OCI-LY7 (cell line): ENCODE measurements at regions not wholly inside any gene's neighbourhood (a gene's known extent, or its start where the extent isn't known, plus 50 kb on each side); places are given as distances from the start of the nearest gene placed in this dataset.

Experiments used
- BruUV-seq: library from RNA; stranded (reverse); fragments of 400-500 nt; replicated peaks from 2 replicates; lab custom pipeline; 2021; lab: Mats Ljungman, UMichigan
- CTCF ChIA-PET: fragments of 300-600 bp; sonication (Branson Sonifier 250); formaldehyde crosslinking; loops from one replicate; lab custom pipeline; 2022; ENCODE audit warnings: antibody characterized with exemption; ENCODE audit not compliant: unreplicated experiment; lab: Charles Lee
- POLR2A ChIA-PET: fragments of 300-600 bp; sonication (Branson Sonifier 250); formaldehyde crosslinking; loops from one replicate; lab custom pipeline; 2022; ENCODE audit warnings: antibody characterized with exemption; lab: Charles Lee
- DNase-seq: peaks from one replicate; pipeline ENCODE4 v3.0.0-alpha.2; 2015; ENCODE audit warnings: low spot score
- H2AFZ ChIP-seq: fragments of 200-600 bp; sonication (generic), shearing (Covaris generic); 2 replicates; pipeline ENCODE4 v1.6.1; 2014; ENCODE audit warnings: mild to moderate bottlenecking, antibody characterized with exemption, low read length, moderate library complexity
- H3K27ac ChIP-seq: fragments of 200-600 bp; sonication (generic); 2 replicates; pipeline ENCODE4 v1.5.1; 2014; ENCODE audit warnings: mixed run types, low read depth, mild to moderate bottlenecking, moderate library complexity, low read length, inconsistent platforms; ENCODE audit not compliant: poor library complexity, severe bottlenecking
- H3K36me3 ChIP-seq: fragments of 200-600 bp; sonication (generic); 2 replicates; pipeline ENCODE4 v1.6.1; 2014; ENCODE audit warnings: mild to moderate bottlenecking, antibody characterized with exemption, low read length, moderate library complexity, mixed read lengths; ENCODE audit not compliant: insufficient read depth
- H3K4me1 ChIP-seq: fragments of 200-600 bp; sonication (generic); 2 replicates; pipeline ENCODE4 v1.5.1; 2014; ENCODE audit warnings: mild to moderate bottlenecking, low read length; ENCODE audit not compliant: insufficient read depth, poor library complexity, severe bottlenecking
- H3K4me2 ChIP-seq: fragments of 200-600 bp; sonication (generic); 2 replicates; pipeline ENCODE4 v1.6.1; 2014; ENCODE audit warnings: mild to moderate bottlenecking, low read length
- H3K4me3 ChIP-seq: fragments of 200-600 bp; sonication (generic); 2 replicates; pipeline ENCODE4 v1.5.1; 2014; ENCODE audit warnings: mild to moderate bottlenecking, low read depth, low read length; ENCODE audit not compliant: poor library complexity, severe bottlenecking
- H3K79me2 ChIP-seq: fragments of 200-600 bp; sonication (generic); 2 replicates; pipeline ENCODE4 v1.6.1; 2016; ENCODE audit warnings: low read depth, mild to moderate bottlenecking, low read length, moderate library complexity, mixed read lengths; ENCODE audit not compliant: insufficient read depth
- H3K9me2 ChIP-seq: fragments of 200-600 bp; sonication (generic); 2 replicates; pipeline ENCODE4 v1.6.1; 2016; ENCODE audit warnings: mild to moderate bottlenecking, low read length, mixed read lengths; ENCODE audit not compliant: insufficient read depth
- H3K9me3 ChIP-seq: fragments of 200-600 bp; sonication (generic); 2 replicates; pipeline ENCODE4 v1.6.1; 2014; ENCODE audit warnings: mild to moderate bottlenecking, mixed run types, low read length, mixed read lengths
- H4K20me1 ChIP-seq: fragments of 200-600 bp; sonication (generic); 2 replicates; pipeline ENCODE4 v1.6.1; 2014; ENCODE audit warnings: mild to moderate bottlenecking, antibody characterized with exemption, low read length, moderate library complexity, mixed read lengths; ENCODE audit not compliant: insufficient read depth
- CTCF ChIP-seq: fragments of 200-600 bp; sonication (generic); conservative IDR thresholded peaks from 2 replicates; pipeline ENCODE4 v1.5.1; 2014; ENCODE audit warnings: mild to moderate bottlenecking, antibody characterized with exemption, low read length, moderate library complexity, mixed read lengths
- EZH2phosphoT487 ChIP-seq: fragments of 200-600 bp; sonication (generic); IDR thresholded peaks from 2 replicates; pipeline ENCODE4 v1.6.1; 2018; ENCODE audit warnings: low read depth, borderline replicate concordance, mild to moderate bottlenecking, mixed run types, antibody characterized with exemption, low read length, moderate library complexity, mixed read lengths
- intact Hi-C: fragments of 100-400 bp; cut with micrococcal nuclease; formaldehyde crosslinking; loops from one replicate; pipeline ENCODE4 v1.10.0; 2022; ENCODE audit not compliant: unreplicated experiment

GRCh38 chr13:88104576-88104975, 433.4 kb downstream of the SLITRK5 start:
- Histone ChIP-seq H3K36me3 (no peaks in the 10 kb centered on the region), H4K20me1 (no peaks in the 10 kb centered on the region), H3K4me2 (no peak overlapping the region), H3K4me3 (no peak overlapping the region), H3K4me1 (no peaks in the 10 kb centered on the region), H2AFZ (no peak overlapping the region), H3K9me2 (no peaks in the 10 kb centered on the region), H3K9me3 (no peaks in the 10 kb centered on the region), H3K27ac (no peak overlapping the region), H3K79me2 (no peaks in the 10 kb centered on the region)
- no peak for DNase-seq
- CTCF ChIA-PET, result no interaction called here
- BruUV-seq, result no TSS peak
- TF ChIP-seq CTCF, result no peak
- no peak for TF ChIP-seq EZH2phosphoT487
- intact Hi-C loops, result no loop called here
- POLR2A ChIA-PET, result interaction anchor here (0.6 to 0.7 kb wide), 3 partner anchors 24 to 865 kb away, joined by 3 to 4 read pairs (median 4); no protein-coding TSS in a partner anchor

GRCh38 chr13:88107570-88107969, 436.4 kb downstream of the SLITRK5 start:
- H3K4me3 ChIP-seq, result no peak overlapping the region
- DNase-seq, result no peak
- H3K79me2 ChIP-seq, result no peaks in the 10 kb centered on the region
- ChIA-PET POLR2A (interaction anchor here (0.6 kb wide), 1 partner anchor 989 kb away, joined by 8 read pairs; no protein-coding TSS in a partner anchor), CTCF (no interaction called here)
- no peak overlapping the region for H3K27ac ChIP-seq
- H3K9me2 ChIP-seq, result no peaks in the 10 kb centered on the region
- no peak overlapping the region for H3K4me2 ChIP-seq
- H2AFZ ChIP-seq, result no peak overlapping the region
- BruUV-seq, result no TSS peak
- H3K9me3 ChIP-seq, result no peaks in the 10 kb centered on the region
- intact Hi-C loops, result no loop called here
- no peaks in the 10 kb centered on the region for H3K4me1 ChIP-seq
- TF ChIP-seq EZH2phosphoT487 (no peak), CTCF (no peak)
- no peaks in the 10 kb centered on the region for H4K20me1 ChIP-seq
- H3K36me3 ChIP-seq, result no peaks in the 10 kb centered on the region

GRCh38 chr13:88112526-88112925, 441.4 kb downstream of the SLITRK5 start:
- POLR2A ChIA-PET, result interaction anchor here (0.6 kb wide), 1 partner anchor 114 kb away, joined by 7 read pairs; no protein-coding TSS in a partner anchor
- no peak for DNase-seq
- no peak overlapping the region for H3K4me3 ChIP-seq
- H4K20me1 ChIP-seq, result no peaks in the 10 kb centered on the region
- no peak overlapping the region for H3K4me2 ChIP-seq
- H3K4me1 ChIP-seq, result no peaks in the 10 kb centered on the region
- H3K9me3 ChIP-seq, result no peaks in the 10 kb centered on the region
- H3K79me2 ChIP-seq, result no peaks in the 10 kb centered on the region
- no peaks in the 10 kb centered on the region for H3K9me2 ChIP-seq
- BruUV-seq, result no TSS peak
- no peak overlapping the region for H2AFZ ChIP-seq
- CTCF ChIA-PET, result no interaction called here
- TF ChIP-seq EZH2phosphoT487 (no peak), CTCF (no peak)
- intact Hi-C loops, result no loop called here
- H3K27ac ChIP-seq, result no peak overlapping the region
- no peaks in the 10 kb centered on the region for H3K36me3 ChIP-seq
